ENCODE measurements at regions not wholly inside any gene's neighbourhood (a gene's known extent, or its start where the extent isn't known, plus 50 kb on each side); places are given as distances from the start of the nearest gene placed in this dataset.

- TF ChIP-seq, protein P1, sequence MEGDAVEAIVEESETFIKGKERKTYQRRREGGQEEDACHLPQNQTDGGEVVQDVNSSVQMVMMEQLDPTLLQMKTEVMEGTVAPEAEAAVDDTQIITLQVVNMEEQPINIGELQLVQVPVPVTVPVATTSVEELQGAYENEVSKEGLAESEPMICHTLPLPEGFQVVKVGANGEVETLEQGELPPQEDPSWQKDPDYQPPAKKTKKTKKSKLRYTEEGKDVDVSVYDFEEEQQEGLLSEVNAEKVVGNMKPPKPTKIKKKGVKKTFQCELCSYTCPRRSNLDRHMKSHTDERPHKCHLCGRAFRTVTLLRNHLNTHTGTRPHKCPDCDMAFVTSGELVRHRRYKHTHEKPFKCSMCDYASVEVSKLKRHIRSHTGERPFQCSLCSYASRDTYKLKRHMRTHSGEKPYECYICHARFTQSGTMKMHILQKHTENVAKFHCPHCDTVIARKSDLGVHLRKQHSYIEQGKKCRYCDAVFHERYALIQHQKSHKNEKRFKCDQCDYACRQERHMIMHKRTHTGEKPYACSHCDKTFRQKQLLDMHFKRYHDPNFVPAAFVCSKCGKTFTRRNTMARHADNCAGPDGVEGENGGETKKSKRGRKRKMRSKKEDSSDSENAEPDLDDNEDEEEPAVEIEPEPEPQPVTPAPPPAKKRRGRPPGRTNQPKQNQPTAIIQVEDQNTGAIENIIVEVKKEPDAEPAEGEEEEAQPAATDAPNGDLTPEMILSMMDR (conservative IDR thresholded peaks at IDR 0.05): no peak
- no peak overlapping the region; the same call in 1 of the 2 replicates for H3K27ac ChIP-seq
Measured at GRCh38 chr17:77295241-77295853, 154.6 kb downstream of the SEC14L1 start.

DNA sequence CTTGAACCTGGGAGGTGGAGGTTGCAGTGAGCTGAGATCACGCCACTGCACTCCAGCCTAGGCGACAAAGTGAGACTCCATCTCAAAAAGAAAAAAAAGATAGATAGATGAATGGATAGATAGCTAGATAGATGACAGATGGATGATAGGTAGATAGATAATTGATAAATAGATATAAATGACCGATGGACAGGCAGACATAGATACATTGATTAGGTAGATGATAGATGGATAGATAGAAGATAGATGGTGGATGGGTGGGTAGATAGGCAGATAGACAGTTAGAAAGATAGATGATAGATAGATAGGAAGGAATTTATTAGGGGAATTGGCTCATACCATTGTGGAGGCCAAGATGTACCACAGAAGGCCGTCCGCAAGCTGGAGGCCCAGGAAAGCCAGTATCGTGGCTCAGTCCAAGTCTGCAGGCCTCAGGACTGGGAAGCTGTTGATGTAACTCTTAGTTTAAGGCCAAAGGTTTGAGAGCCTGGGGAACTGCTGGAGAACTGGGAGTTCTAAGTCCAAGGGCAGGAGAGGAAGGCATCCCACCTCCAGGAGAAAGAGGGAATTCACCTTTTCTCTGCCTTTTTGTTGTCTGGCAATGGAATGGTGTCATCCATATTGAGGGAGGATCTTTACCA lies 156.1 kb downstream of the SEC14L1 start:
- TF ChIP-seq, protein P1 (conservative IDR thresholded peaks at IDR 0.05): no peak
- no peak overlapping the region for H3K27ac ChIP-seq

- H3K27ac ChIP-seq: no peak overlapping the region
- TF ChIP-seq, protein P1 (conservative IDR thresholded peaks at IDR 0.05): no peak
Measured at GRCh38 chr17:77297693-77298666, 157.2 kb downstream of the SEC14L1 start.

DNA sequence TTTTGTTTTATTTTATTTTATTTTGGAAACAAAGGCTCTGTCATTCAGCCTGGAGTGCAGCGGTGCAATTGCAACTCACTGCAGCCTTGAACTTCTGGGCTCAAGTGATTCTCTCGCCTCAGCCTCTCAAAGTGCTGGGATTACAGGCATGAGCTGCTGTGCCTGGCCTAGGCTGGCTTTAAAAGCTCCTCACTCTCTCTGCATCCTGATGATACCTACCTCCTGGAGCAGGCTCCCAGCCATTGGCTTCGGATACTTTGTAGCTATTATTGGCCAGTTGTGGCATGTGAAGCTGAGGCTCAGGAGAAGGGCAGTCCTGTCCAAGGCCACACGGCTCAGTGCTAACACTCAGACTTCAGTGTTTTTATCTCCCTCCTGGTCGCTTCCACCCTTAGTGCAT lies 158.0 kb downstream of the SEC14L1 start:
- H3K27ac ChIP-seq: no peak overlapping the region
- TF ChIP-seq, protein P1 (conservative IDR thresholded peaks at IDR 0.05): no peak

GRCh38 chr17:77299256-77300015 lies 158.7 kb downstream of the SEC14L1 start:
- TF ChIP-seq, protein P1 (conservative IDR thresholded peaks at IDR 0.05): no peak
- peak overlapping the region; percentile 31; the same call in 1 of the 2 replicates for H3K27ac ChIP-seq

- H3K27ac ChIP-seq: peak overlapping the region; percentile 31; the same call in 1 of the 2 replicates
- TF ChIP-seq, protein P1 (conservative IDR thresholded peaks at IDR 0.05): no peak
Measured at GRCh38 chr17:77300016-77300686, 159.4 kb downstream of the SEC14L1 start.

Data from VCaP (cell line).